T-cell (primary cell): ENCODE measurements at regions not wholly inside any gene's neighbourhood (a gene's known extent, or its start where the extent isn't known, plus 50 kb on each side); places are given as distances from the start of the nearest gene placed in this dataset.

Experiments
- ATAC-seq, 4 experiments: fragments of 200-7000 bp in 3 of 4; fragments of 150-1000 bp in 1 of 4; cut with Tn5 transposase; replicated peaks in 1 of 4; 1 replicate in 3 of 4; 2 replicates in 1 of 4; pipeline ENCODE4 v1.10.0; 2021; ENCODE audit warnings: moderate library complexity in 3 of 4, mild to moderate bottlenecking in 2 of 4, moderate number of reproducible peaks in 1 of 4
- CTCF ChIA-PET, 2 donors: fragments of 300-600 bp; sonication (Branson Sonifier 250); formaldehyde crosslinking; loops; one replicate each; lab custom pipeline; 2022; ENCODE audit warnings: antibody characterized with exemption in 2 of 2; lab: Charles Lee
- POLR2A ChIA-PET, 2 donors: fragments of 300-600 bp; sonication (Branson Sonifier 250); formaldehyde crosslinking; loops; one replicate each; lab custom pipeline; 2022; ENCODE audit warnings: antibody characterized with exemption in 2 of 2; lab: Charles Lee
- DNase-seq, 35 experiments: peaks; one replicate each; pipeline versions ENCODE4 v3.0.0 to v3.0.0-alpha.2; 2013 to 2023
- H3K27ac ChIP-seq: one replicate; pipeline ENCODE4 v1.5.1; 2013; ENCODE audit warnings: low read length
- H3K27me3 ChIP-seq, 2 experiments: replicated peaks in 1 of 2; 1 replicate in 1 of 2; 2 replicates in 1 of 2; pipeline versions ENCODE4 v1.6.1 to v1.7.0; 2013; ENCODE audit warnings: low read length in 1 of 2, mixed read lengths in 1 of 2; ENCODE audit not compliant: control insufficient read depth in 2 of 2, insufficient read depth in 2 of 2; ENCODE audit errors: extremely low read depth in 1 of 2
- H3K36me3 ChIP-seq, 2 donors: 1 replicate in 1 of 2; 2 replicates in 1 of 2; pipeline versions ENCODE4 v1.6.1 to v1.7.0; 2013; ENCODE audit warnings: low read length in 1 of 2; ENCODE audit not compliant: control insufficient read depth in 2 of 2, insufficient read depth in 1 of 2; ENCODE audit errors: extremely low read depth in 1 of 2
- H3K4me1 ChIP-seq, 2 experiments: 1 replicate in 1 of 2; 2 replicates in 1 of 2; pipeline versions ENCODE4 v1.6.1 to v1.7.0; 2013; ENCODE audit warnings: low read length in 2 of 2, mixed read lengths in 1 of 2; ENCODE audit not compliant: insufficient read depth in 2 of 2, control insufficient read depth in 1 of 2; ENCODE audit errors: extremely low read depth in 1 of 2
- H3K4me3 ChIP-seq, 2 donors: 1 replicate in 1 of 2; 2 replicates in 1 of 2; pipeline versions ENCODE4 v1.5.1 to v1.7.0; 2013; ENCODE audit warnings: mild to moderate bottlenecking in 2 of 2, low read length in 1 of 2, moderate library complexity in 1 of 2; ENCODE audit not compliant: control insufficient read depth in 1 of 2; ENCODE audit errors: extremely low read depth in 1 of 2
- H3K9me3 ChIP-seq: 2 replicates; pipeline ENCODE4 v1.7.0; 2013
- H3K27ac Mint-ChIP-seq, 2 donors: one replicate each; pipeline ENCODE4 v1.8.0; 2020 to 2021; ENCODE audit warnings: mild to moderate bottlenecking in 2 of 2, mixed read lengths in 2 of 2
- H3K27me3 Mint-ChIP-seq, 2 donors: one replicate each; pipeline ENCODE4 v1.8.0; 2021 to 2022; ENCODE audit warnings: mixed read lengths in 2 of 2
- H3K36me3 Mint-ChIP-seq: one replicate; pipeline ENCODE4 v1.8.0; 2021; ENCODE audit warnings: mixed read lengths
- H3K4me1 Mint-ChIP-seq, 3 donors: one replicate each; pipeline ENCODE4 v1.8.0; 2020 to 2022; ENCODE audit warnings: mixed read lengths in 3 of 3, mild to moderate bottlenecking in 1 of 3
- H3K4me3 Mint-ChIP-seq, 3 donors: one replicate each; pipeline ENCODE4 v1.8.0; 2020 to 2022; ENCODE audit warnings: mild to moderate bottlenecking in 3 of 3, mixed read lengths in 3 of 3, moderate library complexity in 3 of 3
- H3K9me3 Mint-ChIP-seq, 3 donors: one replicate each; pipeline ENCODE4 v1.8.0; 2020 to 2022; ENCODE audit warnings: mixed read lengths in 3 of 3
- whole genome bisulfite sequencing: methylation state at CpG from one replicate; pipeline ENCODE4 v1.1.5; 2013; ENCODE audit warnings: missing lambda C conversion rate; ENCODE audit not compliant: insufficient coverage; 5-methylcytosine and 5-hydroxymethylcytosine counted together

DNA sequence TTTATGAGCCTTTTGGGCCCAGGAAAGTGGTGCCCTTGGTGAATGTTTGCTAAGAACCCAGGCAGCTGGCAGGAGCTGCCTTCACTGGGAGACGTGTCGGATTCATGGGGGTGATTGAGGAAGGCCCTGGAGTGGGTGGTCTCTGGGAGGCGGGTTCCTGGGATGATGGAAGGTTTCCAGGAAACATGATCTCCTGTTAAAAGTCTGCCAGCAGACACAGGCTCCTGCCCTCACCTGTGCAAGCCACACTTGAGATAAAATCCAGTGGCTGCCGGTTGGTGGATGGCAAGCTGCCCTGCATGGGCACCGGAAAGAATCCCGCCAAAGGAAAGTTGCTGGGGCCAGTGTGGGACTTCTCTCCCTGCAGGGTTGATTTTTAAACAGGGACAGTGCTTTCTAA, 189.0 kb upstream of the CIBAR2 start:
- 82% methylated on average over 6 of the region's 6 CpGs for WGBS
- Histone ChIP-seq H3K4me1 (peaks cover 19 to 35% of the 10 kb centered on the region in 2 experiments), H3K36me3 (no peaks in the 10 kb centered on the region), H3K9me3 (no peaks in the 10 kb centered on the region), H3K27ac (no peak overlapping the region), H3K27me3 (peaks cover 0 to 31% of the 10 kb centered on the region in 2 experiments), H3K4me3 (no peak overlapping the region)
- DNase-seq (no peak), ATAC-seq (no peak)
- H3K4me3 Mint-ChIP-seq: no peak overlapping the region
- ChIA-PET POLR2A (no interaction called here), CTCF (interaction anchor here (0.5 to 1.6 kb wide), 2 partner anchors 33 to 316 kb away, joined by 3 read pairs; no protein-coding TSS in a partner anchor)
- H3K9me3 Mint-ChIP-seq: no peaks in the 10 kb centered on the region
- peaks cover 15 to 21% (median 15%) of the 10 kb centered on the region in 3 donors for H3K4me1 Mint-ChIP-seq
- H3K27ac Mint-ChIP-seq: no peak overlapping the region
- H3K27me3 Mint-ChIP-seq: peaks cover 0 to 8% of the 10 kb centered on the region in 2 donors
- no peaks in the 10 kb centered on the region for H3K36me3 Mint-ChIP-seq

DNA sequence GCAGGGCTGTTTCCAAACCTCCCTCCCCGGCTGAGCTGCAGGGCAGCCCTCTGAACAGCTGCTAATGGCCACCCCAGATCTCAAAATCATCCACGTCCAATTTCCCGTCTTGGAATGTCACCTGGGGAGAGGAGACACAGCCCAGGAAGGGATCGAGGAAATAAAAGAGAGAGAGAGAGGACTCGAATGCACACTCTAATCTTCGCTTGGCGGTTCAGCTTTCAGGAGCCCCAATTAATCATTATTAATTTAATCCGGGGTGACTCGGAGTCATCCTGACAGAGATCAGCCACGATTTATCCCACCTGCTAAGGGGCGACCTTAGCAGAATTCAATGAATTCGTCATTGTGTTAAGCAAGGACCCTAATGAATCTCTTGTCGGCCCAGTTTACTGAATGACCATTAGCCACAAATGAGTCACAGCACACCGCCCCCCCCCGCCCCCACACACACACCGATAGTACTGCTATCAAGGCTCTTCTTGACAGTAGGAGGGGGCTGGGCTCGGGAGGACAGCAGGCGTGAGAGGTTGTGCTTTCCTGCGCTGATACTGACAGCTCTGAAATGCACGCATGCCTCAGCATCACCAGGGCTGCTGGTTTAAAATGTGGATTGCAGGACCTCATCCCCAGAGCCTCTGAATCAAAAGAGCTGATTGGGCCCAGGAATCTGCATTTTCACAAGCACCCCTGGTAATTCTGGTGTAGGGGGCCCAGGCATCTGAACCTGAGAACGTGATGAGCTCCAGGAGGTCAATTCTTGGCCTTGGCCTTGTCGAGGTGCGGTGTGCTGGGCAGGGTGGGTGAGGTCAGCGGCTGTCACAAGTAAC, 190.0 kb upstream of the CIBAR2 start:
- no peak for ATAC-seq
- no peaks in the 10 kb centered on the region for H3K36me3 Mint-ChIP-seq

DNA sequence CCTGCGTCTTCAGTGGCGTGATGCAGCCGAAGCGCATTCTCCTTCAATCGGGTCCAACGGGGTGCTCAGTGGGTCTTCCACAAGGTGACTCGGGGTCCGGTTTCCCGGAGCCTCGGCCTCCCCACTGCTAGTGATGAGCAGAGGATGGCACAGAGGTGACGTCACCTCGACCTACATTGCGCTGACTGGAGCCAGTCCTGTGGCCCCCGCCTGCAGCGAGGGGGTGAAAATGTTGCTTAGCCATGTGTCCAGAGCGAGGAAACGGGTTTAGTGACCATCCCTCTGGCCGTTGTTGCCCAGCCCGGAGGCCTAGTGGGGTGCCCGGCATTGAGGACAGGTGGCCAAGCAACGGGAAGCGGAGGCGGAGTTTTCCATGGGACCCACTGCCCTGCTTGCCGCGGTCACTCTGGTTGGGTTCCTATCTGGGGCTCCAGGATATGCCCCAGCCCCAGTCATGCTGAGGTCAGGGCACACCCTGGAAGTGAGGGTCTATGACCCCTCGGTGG, 190.6 kb upstream of the CIBAR2 start:
- DNase-seq (no peak), ATAC-seq (no peak)
- Histone ChIP-seq H3K36me3 (no peaks in the 10 kb centered on the region), H3K27me3 (peaks cover 0 to 33% of the 10 kb centered on the region in 2 experiments), H3K4me1 (peaks cover 28 to 50% of the 10 kb centered on the region in 2 experiments), H3K4me3 (peak overlapping the region in 1 of 2 donors; percentile 21), H3K9me3 (no peaks in the 10 kb centered on the region), H3K27ac (no peak overlapping the region)
- WGBS: 58% methylated on average over 25 of the region's 26 CpGs
- H3K27ac Mint-ChIP-seq: no peak overlapping the region
- peaks cover 27 to 35% (median 29%) of the 10 kb centered on the region in 3 donors for H3K4me1 Mint-ChIP-seq
- H3K27me3 Mint-ChIP-seq: peaks cover 0 to 11% of the 10 kb centered on the region in 2 donors
- POLR2A ChIA-PET: no interaction called here
- no peaks in the 10 kb centered on the region for H3K9me3 Mint-ChIP-seq
- CTCF ChIA-PET: interaction anchor here in 1 of 2 donors (0.9 kb wide), 1 partner anchor 35 kb away, joined by 3 read pairs; no protein-coding TSS in a partner anchor
- no peaks in the 10 kb centered on the region for H3K36me3 Mint-ChIP-seq
- peak overlapping the region in 2 of 3 donors; percentile 53 to 58 for H3K4me3 Mint-ChIP-seq

More for the DNA sequence above, 190.0 kb upstream of the CIBAR2 start:
- H3K27me3 Mint-ChIP-seq: peaks cover 0 to 5% of the 10 kb centered on the region in 2 donors
- 88% methylated on average over 13 of the region's 24 CpGs for WGBS
- Histone ChIP-seq H3K36me3 (no peaks in the 10 kb centered on the region), H3K9me3 (no peaks in the 10 kb centered on the region), H3K27me3 (peaks cover 0 to 27% of the 10 kb centered on the region in 2 experiments), H3K4me1 (peaks cover 22 to 43% of the 10 kb centered on the region in 2 experiments), H3K27ac (no peak overlapping the region), H3K4me3 (no peak overlapping the region)
- peaks cover 21 to 28% (median 22%) of the 10 kb centered on the region in 3 donors for H3K4me1 Mint-ChIP-seq
- POLR2A ChIA-PET: no interaction called here
- no peak overlapping the region for H3K4me3 Mint-ChIP-seq
- no peak overlapping the region for H3K27ac Mint-ChIP-seq
- no peaks in the 10 kb centered on the region for H3K9me3 Mint-ChIP-seq
- CTCF ChIA-PET: interaction anchor here (0.9 to 1.6 kb wide), 2 partner anchors 32 to 34 kb away, joined by 3 read pairs; no protein-coding TSS in a partner anchor
- DNase-seq: no peak

DNA sequence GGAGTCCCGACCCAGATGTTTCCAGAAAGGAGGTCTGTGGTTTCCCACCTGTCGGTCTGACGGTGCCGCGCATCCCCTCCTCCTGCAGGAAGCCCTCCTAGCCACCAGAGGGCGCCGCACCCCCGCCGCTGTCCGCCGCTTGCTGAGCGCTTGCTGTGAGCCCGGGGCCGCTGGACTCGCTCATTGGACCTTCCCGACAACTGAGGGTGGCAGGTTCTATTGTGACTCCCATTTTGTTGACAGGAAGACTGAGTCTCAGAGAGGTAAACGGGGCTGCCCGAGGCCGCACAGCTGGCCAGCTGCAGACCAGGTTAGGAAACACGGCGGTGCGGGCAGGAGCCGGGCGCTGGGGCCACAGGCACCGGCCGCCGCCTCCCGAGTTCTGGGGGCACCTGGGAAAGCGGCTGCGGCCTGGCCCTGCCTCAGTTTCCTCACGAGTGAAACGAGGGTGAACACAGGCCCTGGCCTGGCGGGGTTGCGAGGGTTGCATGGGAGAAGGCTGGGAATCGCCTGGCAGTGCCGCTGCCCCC, 191.1 kb upstream of the CIBAR2 start:
- Histone ChIP-seq H3K4me3 (peak overlapping the region; percentile 12 to 21), H3K4me1 (peaks cover 33 to 55% of the 10 kb centered on the region in 2 experiments), H3K27ac (no peak overlapping the region), H3K27me3 (peaks cover 0 to 33% of the 10 kb centered on the region in 2 experiments), H3K36me3 (no peaks in the 10 kb centered on the region), H3K9me3 (no peaks in the 10 kb centered on the region)
- Mint-ChIP-seq H3K36me3 (no peaks in the 10 kb centered on the region), H3K27ac (peak overlapping the region in 1 of 2 donors; percentile 52), H3K27me3 (peaks cover 0 to 15% of the 10 kb centered on the region in 2 donors), H3K4me1 (peaks cover 33 to 40% (median 34%) of the 10 kb centered on the region in 3 donors), H3K4me3 (peak overlapping the region in 2 of 3 donors; percentile 53 to 58), H3K9me3 (no peaks in the 10 kb centered on the region)
- DNase-seq (peak; percentile 37 to 79 (median 66)), ATAC-seq (peak; percentile 39 to 76 (median 45))
- ChIA-PET CTCF (no interaction called here), POLR2A (no interaction called here)
- 39% methylated on average over 36 of the region's 36 CpGs for WGBS

DNA sequence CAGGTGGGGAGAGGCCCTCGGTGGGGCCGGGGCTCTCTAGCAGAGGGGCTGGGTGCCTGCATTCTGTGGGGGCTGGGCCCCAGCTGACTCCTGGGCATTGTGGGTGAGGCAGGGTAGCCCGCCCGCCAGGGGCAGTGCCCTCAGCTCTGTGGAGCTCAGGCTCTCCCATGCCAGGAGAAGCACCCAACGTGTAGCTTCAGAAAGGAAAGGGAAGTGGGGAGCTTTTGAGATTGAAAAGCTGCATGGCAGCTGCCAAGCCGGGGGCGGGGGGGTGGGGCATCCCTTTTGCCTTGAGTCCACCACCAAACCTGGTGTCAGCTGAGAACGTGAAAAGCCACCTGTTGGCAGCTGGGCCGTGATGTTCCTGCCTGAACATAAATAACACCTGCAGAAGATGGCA, 192.1 kb upstream of the CIBAR2 start:
- Histone ChIP-seq H3K9me3 (no peaks in the 10 kb centered on the region), H3K27ac (no peak overlapping the region), H3K27me3 (peaks cover 0 to 40% of the 10 kb centered on the region in 2 experiments), H3K4me3 (no peak overlapping the region), H3K36me3 (no peaks in the 10 kb centered on the region), H3K4me1 (peaks cover 40 to 64% of the 10 kb centered on the region in 2 experiments)
- peak overlapping the region in 1 of 2 donors; percentile 58 for H3K27ac Mint-ChIP-seq
- DNase-seq: peak in 3 of 35 experiments; percentile 13 to 20 (median 17)
- peak overlapping the region in 1 of 3 donors; percentile 63 for H3K4me3 Mint-ChIP-seq
- ChIA-PET CTCF (interaction anchor here (0.7 to 1.1 kb wide), 2 partner anchors 59 to 250 kb away, joined by 3 to 4 read pairs; no protein-coding TSS in a partner anchor), POLR2A (no interaction called here)
- ATAC-seq: no peak
- peaks cover 39 to 47% (median 40%) of the 10 kb centered on the region in 3 donors for H3K4me1 Mint-ChIP-seq
- 72% methylated on average over 4 of the region's 9 CpGs for WGBS
- H3K36me3 Mint-ChIP-seq: no peaks in the 10 kb centered on the region
- peaks cover 0 to 15% of the 10 kb centered on the region in 2 donors for H3K27me3 Mint-ChIP-seq
- no peaks in the 10 kb centered on the region for H3K9me3 Mint-ChIP-seq
